H1 (cell line): ENCODE measurements at regions not wholly inside any gene's neighbourhood (a gene's known extent, or its start where the extent isn't known, plus 50 kb on each side); places are given as distances from the start of the nearest gene placed in this dataset.

ENCODE experiments used
- BACH1 ChIP-seq: IDR thresholded peaks from 2 replicates; pipeline ENCODE4 v1.6.1; 2012; ENCODE audit warnings: low read length, improper control_type of control experiment
- BRCA1 ChIP-seq: IDR thresholded peaks from 2 replicates; pipeline ENCODE4 v1.6.1; 2012; ENCODE audit warnings: low read depth, low read length, improper control_type of control experiment
- CREB1 ChIP-seq: IDR thresholded peaks from 2 replicates; pipeline ENCODE4 v1.6.1; 2012; ENCODE audit warnings: inconsistent platforms
- JUN ChIP-seq: IDR thresholded peaks from 2 replicates; pipeline ENCODE4 v1.6.1; 2011; ENCODE audit warnings: low read depth, mild to moderate bottlenecking, improper control_type of control experiment, low read length
- PHF8 ChIP-seq: fragments of 200-600 bp; sonication (generic); conservative IDR thresholded peaks from 2 replicates; pipeline ENCODE4 v1.7.1; 2012; ENCODE audit warnings: low read depth, mild to moderate bottlenecking, inconsistent platforms, low read length, moderate library complexity
- POU5F1 ChIP-seq: IDR thresholded peaks from 2 replicates; pipeline ENCODE4 v1.6.1; 2011; ENCODE audit warnings: low read depth, mild to moderate bottlenecking, low read length, moderate library complexity
- SP2 ChIP-seq: IDR thresholded peaks from 2 replicates; pipeline ENCODE4 v1.6.1; 2012; ENCODE audit warnings: mild to moderate bottlenecking, low read length, inconsistent platforms
- TF ChIP-seq, protein P1 (sequence below): IDR thresholded peaks from 2 replicates; pipeline ENCODE4 v1.6.1; 2012; ENCODE audit warnings: inconsistent platforms

GRCh38 chr18:57095884-57096283 is 51.0 kb upstream of the BOD1L2 start (continued):
- no peak for TF ChIP-seq POU5F1
- no peak for TF ChIP-seq CREB1
- TF ChIP-seq JUN: no peak
- TF ChIP-seq, protein P1, sequence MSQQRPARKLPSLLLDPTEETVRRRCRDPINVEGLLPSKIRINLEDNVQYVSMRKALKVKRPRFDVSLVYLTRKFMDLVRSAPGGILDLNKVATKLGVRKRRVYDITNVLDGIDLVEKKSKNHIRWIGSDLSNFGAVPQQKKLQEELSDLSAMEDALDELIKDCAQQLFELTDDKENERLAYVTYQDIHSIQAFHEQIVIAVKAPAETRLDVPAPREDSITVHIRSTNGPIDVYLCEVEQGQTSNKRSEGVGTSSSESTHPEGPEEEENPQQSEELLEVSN: no peak
- no peak for TF ChIP-seq BRCA1
- TF ChIP-seq BACH1: no peak
- no peak for TF ChIP-seq PHF8
- TF ChIP-seq SP2: no peak
- TF ChIP-seq, all 59 proteins: peak for 0
